ENCODE measurements at regions not wholly inside any gene's neighbourhood (a gene's known extent, or its start where the extent isn't known, plus 50 kb on each side); places are given as distances from the start of the nearest gene placed in this dataset.
"Not testable (repeated sequence)": the region's sequence is repeated elsewhere in the genome, so short reads cannot be mapped to it uniquely, and the experiment has no call there.

DNA sequence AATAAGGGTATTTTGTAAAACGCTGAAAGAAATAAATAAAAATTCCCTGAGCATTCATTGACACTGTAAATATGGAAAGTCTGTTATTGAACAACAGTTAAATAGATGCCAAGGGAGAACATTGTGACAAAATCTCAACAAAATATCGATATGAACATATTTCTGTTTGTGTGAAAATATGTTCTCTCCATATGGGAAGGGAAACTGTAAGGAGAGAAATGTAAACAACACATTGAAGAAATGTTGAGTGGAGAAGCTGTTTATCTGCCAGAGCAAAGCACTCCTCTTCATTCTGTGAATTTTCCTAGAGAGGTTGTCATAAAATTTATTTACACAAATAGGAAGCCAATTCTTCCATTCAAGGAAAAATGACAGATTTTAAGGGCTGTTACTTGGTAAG lies 57.1 kb upstream of the EOMES start:
- DNase-seq = no peak

DNA sequence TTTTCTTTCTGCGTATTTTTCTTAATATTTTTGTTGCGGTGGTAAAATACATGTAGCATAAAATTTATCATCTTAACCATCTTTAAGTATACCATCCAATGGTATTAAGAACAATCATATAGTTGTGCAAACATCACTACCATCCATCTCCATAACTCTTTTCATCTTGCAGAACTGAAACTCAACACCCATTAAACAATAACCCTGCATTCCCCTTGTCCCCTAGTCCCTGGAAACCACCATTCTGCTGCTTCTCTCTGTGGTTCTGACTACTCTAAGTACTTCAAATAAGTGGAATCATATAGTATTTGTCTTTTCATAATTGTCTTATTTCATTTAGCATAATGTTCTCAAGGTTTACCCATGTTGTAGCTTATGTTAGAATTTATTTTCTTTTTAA lies 67.3 kb upstream of the EOMES start:
- DNase-seq = no peak

DNA sequence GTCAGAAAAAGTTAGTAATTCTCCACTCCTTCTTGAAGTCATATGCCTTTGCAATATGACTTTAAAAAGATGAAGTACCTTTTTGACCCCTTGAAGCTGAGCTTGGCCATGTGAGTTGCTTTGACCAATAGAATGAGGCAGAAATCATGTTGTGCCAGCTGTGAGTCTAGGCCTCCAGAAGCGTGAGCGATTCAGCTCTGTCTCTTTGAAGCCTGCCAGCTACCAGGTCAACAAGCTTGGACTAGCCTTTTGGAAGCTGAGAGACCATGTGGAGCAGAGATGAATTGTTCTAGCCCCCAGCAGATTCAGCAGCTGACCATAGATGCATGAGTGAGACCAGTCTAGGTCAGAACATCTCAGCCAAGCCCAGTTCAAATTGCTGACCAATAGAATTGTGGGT lies 69.8 kb upstream of the EOMES start:
- no peak for DNase-seq

DNA sequence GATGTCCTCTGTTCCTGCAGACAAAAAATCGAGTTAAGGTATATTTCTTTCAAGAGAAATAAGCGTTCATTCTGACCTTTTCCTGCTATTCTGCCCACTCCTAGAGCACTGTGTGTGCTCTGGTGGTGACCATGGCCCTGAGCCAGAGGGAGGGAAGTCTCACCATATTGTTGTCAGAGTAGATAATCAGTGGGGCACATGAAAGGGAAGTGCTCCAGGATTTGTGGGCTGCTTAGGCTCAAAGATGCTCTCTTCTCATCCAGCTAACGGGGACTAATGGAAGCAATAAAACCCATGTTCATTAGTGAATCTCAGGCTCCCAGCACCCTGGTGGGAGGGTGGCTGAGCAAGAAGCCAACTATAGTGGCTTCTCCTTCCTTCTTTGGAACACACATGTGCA lies 70.7 kb upstream of the EOMES start:
- DNase-seq = no peak

DNA sequence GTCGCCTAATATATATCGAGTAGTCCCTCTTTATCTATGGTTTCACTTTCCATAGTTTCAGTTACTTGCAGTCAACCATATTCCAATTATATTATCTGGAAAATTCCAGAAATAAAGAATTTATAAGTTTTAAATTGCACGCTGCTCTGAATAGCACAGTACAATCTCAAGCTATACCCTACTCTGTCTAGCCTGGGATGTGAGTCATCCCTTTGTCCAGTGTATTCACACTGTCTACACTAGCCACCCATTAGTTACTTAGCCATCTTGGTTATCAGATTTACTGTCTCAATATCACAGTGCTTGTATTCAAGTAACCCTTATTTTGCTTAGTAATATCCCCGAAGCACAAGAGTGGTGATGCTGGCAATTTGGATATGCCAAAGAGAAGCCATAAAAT lies 72.1 kb upstream of the EOMES start:
- no peak for DNase-seq

DNA sequence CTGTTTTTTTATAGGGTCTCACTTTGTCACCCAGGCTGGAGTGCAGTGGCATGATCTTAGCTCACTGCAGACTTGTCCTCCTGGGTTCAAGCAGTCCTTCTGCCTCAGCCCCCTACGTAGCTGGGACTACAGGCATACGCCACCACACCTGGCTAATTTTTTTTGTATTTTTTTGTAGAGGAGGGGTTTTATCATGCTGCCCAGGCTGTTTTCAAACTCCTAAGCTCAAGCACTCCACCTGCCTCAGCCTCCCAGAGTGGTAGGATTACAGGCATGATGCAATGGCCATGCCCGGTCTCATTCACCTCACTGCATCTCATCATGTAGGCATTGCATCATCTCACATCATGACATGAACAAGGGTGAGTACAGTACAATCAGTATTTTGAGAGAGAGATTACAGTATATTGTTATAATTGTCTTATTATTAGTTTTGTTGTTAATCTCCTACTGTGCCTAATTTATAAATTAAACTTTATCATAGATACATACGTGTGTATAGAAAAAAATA lies 74.3 kb upstream of the EOMES start:
- DNase-seq = no peak

DNA sequence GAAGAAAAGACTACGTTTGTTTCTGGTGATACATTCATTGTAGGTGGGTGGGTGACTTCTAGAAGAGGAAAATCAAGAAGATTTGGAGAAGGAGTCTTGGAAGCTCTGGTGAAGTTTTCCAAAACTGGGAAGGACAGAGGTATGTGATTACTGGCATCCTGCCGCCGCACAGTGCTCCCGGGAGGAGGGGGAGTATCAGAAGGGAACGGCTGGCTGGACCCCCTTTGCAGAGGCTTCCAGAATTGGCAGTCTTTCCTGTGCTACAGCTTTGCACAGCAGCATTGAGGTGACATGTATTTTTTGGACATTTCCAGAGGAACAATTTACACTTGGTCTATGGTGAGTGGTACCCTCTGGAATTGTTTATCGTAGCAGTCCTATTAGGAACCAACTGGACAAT lies 75.7 kb upstream of the EOMES start:
- DNase-seq = no peak

DNA sequence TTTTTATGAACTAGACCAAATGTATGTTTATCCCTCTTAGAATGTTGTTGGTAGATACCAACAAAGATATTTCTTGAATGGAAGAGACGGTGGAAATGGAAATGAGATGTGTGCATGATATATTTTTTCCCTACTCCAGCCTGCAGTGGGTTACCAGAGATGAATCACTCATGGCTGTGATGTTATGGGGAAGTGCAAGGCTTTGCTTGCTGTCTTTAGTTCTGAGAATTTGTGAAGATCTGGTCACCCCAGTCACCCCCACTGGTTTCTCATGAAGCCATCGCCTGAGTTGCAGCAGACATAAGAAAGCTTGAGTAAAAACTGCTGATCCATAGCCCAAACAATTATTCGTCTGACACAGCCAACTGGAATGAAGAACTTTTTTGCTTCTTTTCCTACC lies 78.1 kb upstream of the EOMES start:
- DNase-seq = no peak

DNA sequence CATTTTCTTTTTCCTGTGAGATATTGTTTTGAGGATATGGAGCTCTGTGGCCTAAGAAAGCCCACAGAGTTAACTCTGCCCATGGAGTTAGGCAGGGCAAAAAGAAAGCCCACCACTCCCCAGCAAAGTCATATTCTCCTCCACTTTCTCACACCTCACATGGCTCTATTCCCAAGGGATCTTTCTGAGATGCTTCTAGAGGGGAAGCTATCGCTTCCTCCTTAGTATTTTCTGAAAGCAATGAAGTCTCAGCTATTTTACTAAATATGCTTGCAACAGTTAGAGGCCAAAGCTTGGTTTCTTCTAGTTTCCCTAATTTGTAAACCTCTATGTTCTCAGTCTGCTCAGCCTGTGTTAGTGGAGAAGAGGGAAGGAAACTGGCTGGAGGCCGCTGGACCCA lies 80.3 kb upstream of the EOMES start:
- no peak for DNase-seq

DNA sequence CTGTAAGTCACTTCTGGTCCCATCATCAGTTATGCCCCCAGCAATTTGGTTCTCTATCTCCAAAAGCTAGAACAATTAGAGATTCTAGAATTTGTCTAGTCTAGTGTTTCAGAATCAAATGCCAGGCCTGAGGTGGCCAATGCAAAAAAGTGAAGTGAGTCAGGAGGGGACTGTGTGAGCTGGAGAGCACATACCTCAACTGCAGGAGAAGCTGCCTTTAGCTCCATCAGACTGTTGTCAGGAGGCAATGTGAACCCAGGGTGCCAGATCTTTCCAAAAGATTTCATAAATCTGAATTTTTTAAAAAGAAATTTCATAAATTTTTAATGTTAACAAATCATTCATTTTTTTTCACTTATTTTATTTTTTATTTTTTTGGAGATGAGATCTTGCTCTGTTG lies 80.7 kb upstream of the EOMES start:
- DNase-seq = no peak

DNA sequence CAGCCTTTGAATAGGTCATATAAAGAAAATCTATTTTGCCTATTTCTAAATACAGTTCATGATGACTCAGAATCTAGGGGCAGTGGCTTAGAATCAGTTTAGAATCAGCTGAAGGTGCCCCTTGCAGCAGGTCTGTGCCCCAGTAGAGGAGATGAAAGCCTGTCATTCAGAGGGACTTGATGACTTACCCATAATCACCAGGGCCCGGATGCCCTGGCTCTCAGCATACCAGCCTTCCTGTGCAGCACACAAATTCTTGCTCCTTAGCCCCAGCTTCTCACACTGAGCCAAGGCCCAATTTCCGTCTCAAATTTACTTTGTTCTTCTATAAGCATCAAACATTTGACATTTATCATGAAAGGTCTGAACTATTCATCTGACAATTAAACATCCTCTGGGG lies 83.2 kb upstream of the EOMES start:
- no peak for DNase-seq

DNA sequence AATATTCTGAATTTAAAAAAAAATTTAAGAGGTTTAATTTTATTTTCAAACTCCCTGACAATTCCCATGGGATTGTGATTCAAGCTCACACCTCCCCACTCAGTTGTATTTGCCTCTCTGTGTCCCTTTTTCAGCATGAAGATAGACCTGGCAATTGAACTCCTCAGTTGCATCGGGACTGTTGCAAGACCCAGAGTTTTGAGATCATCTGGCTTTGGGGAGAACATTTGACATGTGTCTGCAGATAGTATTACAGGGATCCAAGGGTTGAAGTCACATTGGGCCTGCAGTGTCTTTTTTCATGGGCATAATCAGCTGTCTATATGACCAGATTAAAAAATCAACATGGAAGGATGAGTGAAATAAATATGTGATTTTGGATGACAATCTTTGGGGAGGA lies 91.1 kb upstream of the EOMES start:
- no peak for DNase-seq

DNA sequence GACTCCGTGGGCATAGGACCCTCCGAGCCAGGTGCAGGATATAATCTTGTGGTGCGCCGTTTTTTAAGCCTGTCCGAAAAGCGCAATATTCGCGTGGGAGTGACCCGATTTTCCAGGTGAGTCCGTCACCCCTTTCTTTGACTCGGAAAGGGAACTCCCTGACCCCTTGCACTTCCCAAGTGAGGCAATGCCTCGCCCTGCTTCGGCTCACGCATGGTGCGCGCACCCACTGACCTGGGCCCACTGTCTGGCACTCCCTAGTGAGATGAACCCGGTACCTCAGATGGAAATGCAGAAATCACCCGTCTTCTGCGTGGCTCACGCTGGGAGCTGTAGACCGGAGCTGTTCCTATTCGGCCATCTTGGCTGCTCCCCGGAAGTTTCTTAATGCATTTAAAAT lies 99.5 kb upstream of the EOMES start:
- DNase-seq = not testable (repeated sequence)

DNA sequence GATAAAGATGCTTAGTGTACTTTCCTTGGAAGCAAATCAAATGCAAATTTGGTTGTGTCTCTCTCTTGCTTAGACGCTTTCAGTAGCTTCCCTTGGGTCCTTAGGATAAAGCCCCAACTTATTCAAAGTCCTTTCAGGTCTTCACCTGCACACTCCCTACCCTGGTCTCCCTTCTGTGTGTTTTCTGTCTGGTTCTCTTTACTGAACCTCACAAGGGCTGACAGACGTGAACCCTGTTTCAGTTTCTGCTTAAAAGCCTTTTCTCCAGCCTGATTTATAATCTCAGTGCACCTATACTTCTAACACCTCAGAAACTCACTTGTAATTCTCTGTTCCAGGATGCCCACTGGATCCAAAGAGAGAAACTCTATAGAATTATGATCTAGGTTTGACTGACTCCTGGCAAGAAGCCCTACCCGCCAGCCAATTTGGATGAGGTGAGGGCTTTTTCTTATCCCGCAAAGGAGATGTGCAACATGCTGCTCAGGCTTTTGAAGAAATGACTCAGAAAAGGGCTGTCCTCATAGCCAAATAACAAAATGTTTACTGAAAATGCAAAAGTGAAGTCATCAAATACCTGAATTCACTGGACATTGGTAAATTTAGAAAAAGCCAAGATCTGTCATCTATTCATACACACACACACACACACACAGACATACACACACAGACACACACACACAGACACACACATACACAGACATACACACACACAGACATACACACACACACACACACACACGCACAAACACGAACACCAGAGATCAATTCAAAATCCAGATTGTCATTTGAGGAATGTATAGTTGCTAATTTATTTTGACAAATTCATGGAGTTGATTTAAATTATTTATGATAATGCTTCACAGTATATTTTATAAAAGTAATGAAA lies 102.4 kb upstream of the EOMES start:
- no peak for DNase-seq

DNA sequence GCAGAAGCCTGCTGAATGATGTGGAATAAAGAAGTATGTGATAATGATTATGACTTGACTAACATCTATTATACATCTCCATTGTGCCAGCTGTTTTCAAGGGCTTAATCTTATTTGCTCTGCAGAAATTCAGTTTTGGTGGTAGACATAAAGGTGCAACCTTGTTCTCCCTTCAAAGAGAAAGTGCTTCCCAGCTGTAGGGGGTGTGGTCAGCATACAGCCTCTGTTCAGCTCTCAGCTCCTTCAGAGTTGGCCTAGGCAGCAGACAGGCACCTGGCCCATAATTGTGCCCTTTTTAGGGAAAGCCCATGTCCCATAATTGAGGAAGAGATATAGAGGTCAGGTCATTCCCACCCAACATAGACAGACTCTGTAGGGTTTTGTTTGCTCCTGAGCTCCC lies 104.3 kb upstream of the EOMES start:
- DNase-seq = no peak

DNA sequence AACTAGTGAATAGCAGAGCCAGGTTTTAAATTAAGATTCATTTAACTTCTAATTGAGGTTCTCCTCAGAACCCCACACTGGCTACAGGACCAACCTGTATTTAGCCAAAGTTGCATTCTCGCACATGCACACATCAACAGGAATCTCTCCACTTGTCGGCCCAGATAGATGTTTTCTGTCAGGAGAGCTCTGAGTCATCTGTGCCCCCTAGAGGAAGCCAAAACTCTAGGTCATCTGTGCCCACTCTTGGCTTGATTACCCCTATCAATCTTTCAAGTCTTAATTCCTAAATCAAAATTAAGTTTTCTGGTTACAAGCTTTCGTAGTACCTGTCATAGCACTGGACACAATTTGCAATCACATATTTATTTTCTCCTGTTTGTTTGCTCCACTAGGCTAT lies 104.9 kb upstream of the EOMES start:
- no peak for DNase-seq

DNA sequence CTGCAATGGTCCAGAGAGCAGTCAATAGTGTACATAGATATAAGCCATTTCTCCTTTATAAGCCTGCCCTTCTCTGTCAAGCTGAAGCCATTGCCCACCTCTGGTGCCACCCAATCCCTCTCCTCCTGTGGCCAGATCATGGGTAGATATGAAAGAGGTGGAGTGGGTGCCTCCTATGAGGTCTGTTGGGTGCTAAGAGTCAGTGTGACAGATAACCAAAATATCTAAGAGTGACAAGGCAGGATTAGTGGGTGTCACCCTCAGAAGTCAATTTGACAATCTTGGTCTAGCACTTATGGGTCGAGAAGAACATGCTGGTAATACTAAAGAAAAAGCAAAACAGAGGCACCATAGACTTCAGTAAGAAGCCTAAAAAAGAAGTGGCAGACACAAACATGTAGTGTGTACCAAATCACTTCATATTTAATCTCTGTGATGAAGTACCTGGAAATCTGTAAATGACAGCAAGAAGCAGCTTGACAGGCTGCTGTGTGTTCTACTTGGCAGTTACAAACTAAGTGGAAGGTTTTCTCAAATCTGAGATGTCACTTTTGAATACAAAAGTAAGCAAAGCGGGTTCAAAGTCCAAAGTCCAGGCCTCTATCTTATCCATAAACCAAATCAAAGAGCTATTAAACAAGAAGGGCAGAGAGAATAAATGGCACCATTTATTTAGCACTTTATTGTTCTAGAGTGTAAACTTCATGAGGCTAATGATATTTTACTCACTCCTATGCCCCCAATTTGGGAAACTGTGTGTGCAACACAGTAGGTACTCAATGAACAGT lies 118.9 kb upstream of the EOMES start:
- no peak for DNase-seq

DNA sequence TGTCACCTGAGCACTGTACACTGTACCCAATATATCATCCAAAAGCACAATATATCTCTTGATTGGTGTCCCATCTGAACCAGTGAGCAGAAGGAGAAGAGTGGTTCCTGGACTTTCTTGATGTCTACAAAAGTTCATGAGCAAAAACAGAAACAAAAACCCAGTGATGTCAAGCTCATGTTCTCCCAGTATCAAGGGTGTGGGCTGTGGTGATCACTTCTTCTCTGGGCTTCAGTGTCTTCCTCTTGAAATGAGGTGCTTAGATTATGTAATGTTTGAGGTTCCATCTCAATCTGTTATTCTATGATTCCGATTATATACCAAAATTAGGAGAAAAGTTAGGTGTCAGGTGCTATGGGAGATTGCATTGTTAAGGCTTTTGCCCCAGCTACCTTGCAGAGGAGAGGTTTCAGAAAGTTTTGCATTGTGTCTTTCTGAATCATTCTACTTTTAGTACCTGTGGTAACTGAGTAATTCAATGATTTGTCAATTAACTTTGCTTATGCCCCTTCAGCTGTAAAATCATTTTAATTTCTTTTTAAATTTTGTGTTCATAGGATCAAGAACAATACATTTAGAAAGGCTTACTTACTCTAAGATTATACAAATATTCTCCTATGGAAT lies 122.0 kb upstream of the EOMES start:
- no peak for DNase-seq

DNA sequence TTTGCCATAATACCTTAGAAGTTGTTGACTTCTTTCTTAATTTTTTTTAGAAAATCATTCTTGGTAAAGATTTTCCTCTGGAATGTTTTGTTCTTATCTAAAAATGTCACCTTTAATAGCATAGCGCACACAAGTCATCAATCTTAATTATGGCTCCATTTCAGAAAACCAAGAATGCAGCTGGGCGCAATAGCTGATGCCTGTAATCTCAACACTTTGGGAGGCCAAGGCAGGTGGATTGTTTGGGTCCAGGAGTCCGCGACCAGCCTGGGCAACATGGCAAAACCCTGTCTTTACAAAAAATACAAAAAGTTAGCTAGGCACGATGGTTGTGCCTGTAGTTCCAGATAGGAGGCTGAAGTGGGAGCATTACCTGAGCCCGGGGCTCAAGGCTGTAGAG lies 125.6 kb upstream of the EOMES start:
- DNase-seq = no peak

DNA sequence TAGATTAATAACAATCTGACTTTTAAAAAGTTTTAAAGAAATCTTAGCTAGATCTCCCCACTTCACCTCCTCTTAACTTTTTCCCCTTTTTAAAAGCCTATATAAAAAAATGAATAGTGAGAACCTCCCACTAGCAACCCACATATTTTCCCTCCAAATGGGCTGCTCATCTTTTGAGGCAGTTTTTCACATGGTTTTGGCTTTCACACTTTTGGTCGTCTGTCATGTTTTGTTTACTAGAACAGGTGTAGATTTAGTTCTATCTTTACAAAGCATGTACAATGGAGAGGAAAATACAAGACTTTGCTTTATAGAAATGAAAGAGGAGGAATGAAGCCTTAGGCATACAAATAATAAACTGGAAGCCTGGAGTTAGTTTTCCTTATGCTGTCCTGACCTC lies 126.7 kb upstream of the EOMES start:
- DNase-seq = no peak

DNA sequence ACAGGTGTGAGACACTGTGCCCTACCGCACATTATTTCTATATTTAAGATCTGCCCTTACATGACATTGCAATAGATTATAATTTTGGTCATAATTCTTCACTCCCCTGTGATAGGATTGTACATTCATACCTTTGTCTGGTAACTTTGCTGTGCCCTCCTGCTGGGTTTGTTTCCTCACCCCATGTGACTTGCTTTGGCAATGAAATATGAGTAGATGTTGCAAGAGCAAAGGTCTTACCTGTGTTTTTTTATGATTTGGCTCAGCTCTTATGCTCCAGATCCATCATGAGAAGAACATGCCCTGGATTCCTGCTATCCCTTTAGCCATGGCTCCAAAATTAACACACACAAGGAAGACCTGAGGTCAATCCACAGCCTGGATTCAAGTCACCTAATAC lies 137.7 kb upstream of the EOMES start:
- DNase-seq = no peak

Data from amygdala (tissue), 56 donors.